HG02970 (cell line): ENCODE measurements at regions not wholly inside any gene's neighbourhood (a gene's known extent, or its start where the extent isn't known, plus 50 kb on each side); places are given as distances from the start of the nearest gene placed in this dataset.

Experiments used
- ATAC-seq: cut with Tn5 transposase; IDR thresholded peaks from one replicate; pipeline ENCODE4 v1.9.1; 2021; ENCODE audit warnings: mild to moderate bottlenecking, moderate library complexity, moderate number of reproducible peaks; ENCODE audit not compliant: unreplicated experiment, low FRiP score

GRCh38 chr10:111131168-111131799 lies 54.5 kb downstream of the ADRA2A start:
- no peak for ATAC-seq

- ATAC-seq = no peak
These were observed 60.2 kb downstream of the ADRA2A start for GRCh38 chr10:111137007-111137406.

GRCh38 chr10:111137587-111137986 lies 60.8 kb downstream of the ADRA2A start:
- no peak for ATAC-seq

- no peak for ATAC-seq
These were observed 61.7 kb downstream of the ADRA2A start for GRCh38 chr10:111138544-111138943.

GRCh38 chr10:111139567-111139966 lies 62.7 kb downstream of the ADRA2A start:
- no peak for ATAC-seq

GRCh38 chr10:111142092-111142768 lies 65.4 kb downstream of the ADRA2A start:
- ATAC-seq = no peak

- no peak for ATAC-seq
These were observed 69.3 kb downstream of the ADRA2A start for GRCh38 chr10:111146025-111146640.

GRCh38 chr10:111148025-111148424 lies 71.2 kb downstream of the ADRA2A start:
- no peak for ATAC-seq

- ATAC-seq = no peak
These were observed 71.6 kb downstream of the ADRA2A start for GRCh38 chr10:111148440-111148839.

GRCh38 chr10:111150691-111151090 lies 73.9 kb downstream of the ADRA2A start:
- ATAC-seq = no peak

GRCh38 chr10:111151595-111152307 lies 74.9 kb downstream of the ADRA2A start:
- no peak for ATAC-seq

- no peak for ATAC-seq
These were observed 79.9 kb downstream of the ADRA2A start for GRCh38 chr10:111156754-111157153.

GRCh38 chr10:111158595-111158994 lies 81.8 kb downstream of the ADRA2A start:
- no peak for ATAC-seq

GRCh38 chr10:111161109-111161874 lies 84.5 kb downstream of the ADRA2A start:
- ATAC-seq = no peak

- ATAC-seq = no peak
These were observed 94.4 kb downstream of the ADRA2A start for GRCh38 chr10:111171183-111171582.

- no peak for ATAC-seq
These were observed 99.0 kb downstream of the ADRA2A start for GRCh38 chr10:111175787-111176186.

- ATAC-seq = no peak
These were observed 100.5 kb downstream of the ADRA2A start for GRCh38 chr10:111177379-111177778.

- no peak for ATAC-seq
These were observed 102.7 kb downstream of the ADRA2A start for GRCh38 chr10:111179514-111179913.

- ATAC-seq = no peak
These were observed 109.5 kb downstream of the ADRA2A start for GRCh38 chr10:111186358-111186757.

GRCh38 chr10:111187096-111187495 lies 110.3 kb downstream of the ADRA2A start:
- no peak for ATAC-seq
